IMR-90 (cell line): ENCODE measurements at regions not wholly inside any gene's neighbourhood (a gene's known extent, or its start where the extent isn't known, plus 50 kb on each side); places are given as distances from the start of the nearest gene placed in this dataset.

Source experiments
- BHLHE40 ChIP-seq: fragments of 150-350 bp; IDR thresholded peaks from 2 replicates; pipeline ENCODE4 v1.6.1; 2016; ENCODE audit warnings: mild to moderate bottlenecking, low read depth, low read length
- CEBPB ChIP-seq: IDR thresholded peaks from 2 replicates; pipeline ENCODE4 v1.6.1; 2012; ENCODE audit warnings: low read depth, low read length, improper control_type of control experiment
- MAFK ChIP-seq: IDR thresholded peaks from 2 replicates; pipeline ENCODE4 v1.6.1; 2012; ENCODE audit warnings: low read depth, low read length, improper control_type of control experiment
- MXI1 ChIP-seq: IDR thresholded peaks from 2 replicates; pipeline ENCODE4 v1.6.1; 2012; ENCODE audit warnings: low read depth, mild to moderate bottlenecking, low read length, moderate library complexity, borderline replicate concordance
- NFE2L2 ChIP-seq: fragments of 150-350 bp; IDR thresholded peaks from 2 replicates; pipeline ENCODE4 v1.6.1; 2016; ENCODE audit warnings: low read depth, mild to moderate bottlenecking, low read length
- POLR2A ChIP-seq: IDR thresholded peaks from 2 replicates; pipeline ENCODE4 v1.6.1; 2012; ENCODE audit warnings: mild to moderate bottlenecking, low read depth, low read length
- RAD21 ChIP-seq: IDR thresholded peaks from 2 replicates; pipeline ENCODE4 v1.6.1; 2012; ENCODE audit warnings: low read length, improper control_type of control experiment
- RFX5 ChIP-seq: IDR thresholded peaks from 2 replicates; pipeline ENCODE4 v1.8.0; 2012; ENCODE audit warnings: low read depth, mild to moderate bottlenecking, low read length, moderate library complexity
- SMC3 ChIP-seq: fragments of 150-350 bp; IDR thresholded peaks from 2 replicates; pipeline ENCODE4 v1.6.1; 2016; ENCODE audit warnings: low read depth, mild to moderate bottlenecking, antibody characterized with exemption, low read length, moderate library complexity
- TF ChIP-seq, protein P1 (sequence below): conservative IDR thresholded peaks from 2 replicates; pipeline ENCODE4 v1.5.1; 2012; ENCODE audit warnings: mild to moderate bottlenecking, low read depth, low read length, improper control_type of control experiment
- TF ChIP-seq, protein P2 (sequence below): fragments of 150-350 bp; IDR thresholded peaks from 2 replicates; pipeline ENCODE4 v1.6.1; 2016; ENCODE audit warnings: low read depth, mild to moderate bottlenecking, low read length, moderate library complexity, borderline replicate concordance
- TF ChIP-seq, protein P3 (sequence below): fragments of 150-350 bp; IDR thresholded peaks from 2 replicates; pipeline ENCODE4 v1.6.1; 2017; ENCODE audit warnings: mild to moderate bottlenecking, antibody characterized with exemption, low read length, low read depth

DNA sequence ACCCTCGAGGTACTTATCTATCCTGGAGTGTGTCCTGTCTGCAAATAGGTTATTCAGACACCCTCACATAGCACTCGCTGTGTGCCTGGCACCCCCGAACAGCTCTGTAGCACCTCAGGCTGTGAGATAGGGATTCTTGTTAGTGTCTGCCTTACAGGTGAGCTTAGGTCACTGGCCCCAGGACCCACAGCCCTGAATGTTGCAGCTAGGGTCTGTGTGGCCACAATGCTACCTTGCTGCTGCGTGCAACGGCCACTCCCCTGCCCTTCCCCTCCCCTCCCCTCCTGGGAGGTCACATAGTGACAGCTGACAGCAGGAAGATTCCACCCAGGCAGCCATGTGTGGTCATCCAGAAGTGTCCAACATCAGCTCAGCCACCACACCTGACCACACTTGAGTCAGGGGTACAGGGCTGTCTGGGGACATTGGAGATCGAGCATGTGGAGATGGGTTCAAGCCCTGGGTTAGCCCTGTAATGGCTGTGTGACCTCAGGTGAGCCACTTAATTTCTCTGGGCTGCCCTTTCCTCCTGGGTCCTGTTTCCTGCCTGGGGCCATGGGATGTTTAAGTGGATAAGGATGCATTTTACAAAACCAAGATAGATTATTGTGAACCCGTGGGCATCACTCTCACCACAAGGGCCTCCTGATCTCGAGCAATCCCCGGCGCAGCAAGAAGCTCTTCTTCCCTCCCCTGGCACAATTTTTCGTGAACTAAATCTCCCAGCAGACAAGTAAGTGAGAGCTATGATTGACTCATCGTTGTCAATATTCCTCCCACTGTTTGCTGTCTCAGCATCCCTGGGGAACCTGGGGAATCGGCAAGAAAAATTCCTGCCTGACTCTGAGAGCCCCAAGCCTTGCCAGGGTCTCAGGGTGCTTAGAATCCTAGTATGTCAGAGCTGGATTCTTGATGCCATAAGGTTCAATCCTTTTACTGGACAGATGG is 208.7 kb downstream of the PTPRU start:
- TF ChIP-seq SMC3 (no peak), POLR2A (no peak), MXI1 (no peak), RAD21 (no peak), CEBPB (no peak), RFX5 (no peak), BHLHE40 (no peak), NFE2L2 (no peak), MAFK (no peak)
- TF ChIP-seq, protein P1, sequence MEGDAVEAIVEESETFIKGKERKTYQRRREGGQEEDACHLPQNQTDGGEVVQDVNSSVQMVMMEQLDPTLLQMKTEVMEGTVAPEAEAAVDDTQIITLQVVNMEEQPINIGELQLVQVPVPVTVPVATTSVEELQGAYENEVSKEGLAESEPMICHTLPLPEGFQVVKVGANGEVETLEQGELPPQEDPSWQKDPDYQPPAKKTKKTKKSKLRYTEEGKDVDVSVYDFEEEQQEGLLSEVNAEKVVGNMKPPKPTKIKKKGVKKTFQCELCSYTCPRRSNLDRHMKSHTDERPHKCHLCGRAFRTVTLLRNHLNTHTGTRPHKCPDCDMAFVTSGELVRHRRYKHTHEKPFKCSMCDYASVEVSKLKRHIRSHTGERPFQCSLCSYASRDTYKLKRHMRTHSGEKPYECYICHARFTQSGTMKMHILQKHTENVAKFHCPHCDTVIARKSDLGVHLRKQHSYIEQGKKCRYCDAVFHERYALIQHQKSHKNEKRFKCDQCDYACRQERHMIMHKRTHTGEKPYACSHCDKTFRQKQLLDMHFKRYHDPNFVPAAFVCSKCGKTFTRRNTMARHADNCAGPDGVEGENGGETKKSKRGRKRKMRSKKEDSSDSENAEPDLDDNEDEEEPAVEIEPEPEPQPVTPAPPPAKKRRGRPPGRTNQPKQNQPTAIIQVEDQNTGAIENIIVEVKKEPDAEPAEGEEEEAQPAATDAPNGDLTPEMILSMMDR: no peak
- TF ChIP-seq, protein P2, sequence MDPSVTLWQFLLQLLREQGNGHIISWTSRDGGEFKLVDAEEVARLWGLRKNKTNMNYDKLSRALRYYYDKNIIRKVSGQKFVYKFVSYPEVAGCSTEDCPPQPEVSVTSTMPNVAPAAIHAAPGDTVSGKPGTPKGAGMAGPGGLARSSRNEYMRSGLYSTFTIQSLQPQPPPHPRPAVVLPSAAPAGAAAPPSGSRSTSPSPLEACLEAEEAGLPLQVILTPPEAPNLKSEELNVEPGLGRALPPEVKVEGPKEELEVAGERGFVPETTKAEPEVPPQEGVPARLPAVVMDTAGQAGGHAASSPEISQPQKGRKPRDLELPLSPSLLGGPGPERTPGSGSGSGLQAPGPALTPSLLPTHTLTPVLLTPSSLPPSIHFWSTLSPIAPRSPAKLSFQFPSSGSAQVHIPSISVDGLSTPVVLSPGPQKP: no peak
- TF ChIP-seq, protein P3, sequence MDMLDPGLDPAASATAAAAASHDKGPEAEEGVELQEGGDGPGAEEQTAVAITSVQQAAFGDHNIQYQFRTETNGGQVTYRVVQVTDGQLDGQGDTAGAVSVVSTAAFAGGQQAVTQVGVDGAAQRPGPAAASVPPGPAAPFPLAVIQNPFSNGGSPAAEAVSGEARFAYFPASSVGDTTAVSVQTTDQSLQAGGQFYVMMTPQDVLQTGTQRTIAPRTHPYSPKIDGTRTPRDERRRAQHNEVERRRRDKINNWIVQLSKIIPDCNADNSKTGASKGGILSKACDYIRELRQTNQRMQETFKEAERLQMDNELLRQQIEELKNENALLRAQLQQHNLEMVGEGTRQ: no peak
